AG09309 (cell line): ENCODE measurements at regions not wholly inside any gene's neighbourhood (a gene's known extent, or its start where the extent isn't known, plus 50 kb on each side); places are given as distances from the start of the nearest gene placed in this dataset.

Source experiments
- DNase-seq: peaks from one replicate; pipeline ENCODE4 v3.0.0-alpha.2; 2010; ENCODE audit warnings: low read depth
- H3K4me3 ChIP-seq: 2 replicates; pipeline ENCODE4 v1.5.1; 2011; ENCODE audit warnings: mild to moderate bottlenecking, low read depth, low read length, moderate library complexity; ENCODE audit not compliant: control insufficient read depth
- TF ChIP-seq, protein P1 (sequence below): IDR thresholded peaks from 2 replicates; pipeline ENCODE4 v1.5.1; 2011; ENCODE audit warnings: mild to moderate bottlenecking, low read depth, low read length, inconsistent platforms; ENCODE audit not compliant: insufficient read depth, control insufficient read depth; ENCODE audit errors: missing control alignments

DNA sequence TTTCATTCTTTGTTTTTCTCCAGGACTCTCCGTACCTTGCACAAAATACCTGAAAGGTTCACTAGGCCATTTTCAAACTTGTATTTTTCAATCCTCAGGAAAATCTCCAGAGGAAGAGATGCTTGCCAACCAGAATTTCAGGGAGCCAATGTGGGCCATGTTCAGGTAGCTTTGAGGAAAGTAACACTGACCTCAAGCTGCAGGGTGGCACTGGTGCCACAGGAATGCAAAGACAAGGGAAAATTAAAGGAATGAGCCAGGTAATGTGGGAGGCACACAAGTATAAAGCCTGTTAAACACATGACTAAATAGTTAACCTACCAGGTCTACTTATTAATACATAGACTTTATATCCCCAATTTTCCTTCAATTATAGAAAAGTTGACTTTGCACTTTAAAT, 51.9 kb upstream of the GAP43 start:
- no peak overlapping the region for H3K4me3 ChIP-seq
- TF ChIP-seq, protein P1, sequence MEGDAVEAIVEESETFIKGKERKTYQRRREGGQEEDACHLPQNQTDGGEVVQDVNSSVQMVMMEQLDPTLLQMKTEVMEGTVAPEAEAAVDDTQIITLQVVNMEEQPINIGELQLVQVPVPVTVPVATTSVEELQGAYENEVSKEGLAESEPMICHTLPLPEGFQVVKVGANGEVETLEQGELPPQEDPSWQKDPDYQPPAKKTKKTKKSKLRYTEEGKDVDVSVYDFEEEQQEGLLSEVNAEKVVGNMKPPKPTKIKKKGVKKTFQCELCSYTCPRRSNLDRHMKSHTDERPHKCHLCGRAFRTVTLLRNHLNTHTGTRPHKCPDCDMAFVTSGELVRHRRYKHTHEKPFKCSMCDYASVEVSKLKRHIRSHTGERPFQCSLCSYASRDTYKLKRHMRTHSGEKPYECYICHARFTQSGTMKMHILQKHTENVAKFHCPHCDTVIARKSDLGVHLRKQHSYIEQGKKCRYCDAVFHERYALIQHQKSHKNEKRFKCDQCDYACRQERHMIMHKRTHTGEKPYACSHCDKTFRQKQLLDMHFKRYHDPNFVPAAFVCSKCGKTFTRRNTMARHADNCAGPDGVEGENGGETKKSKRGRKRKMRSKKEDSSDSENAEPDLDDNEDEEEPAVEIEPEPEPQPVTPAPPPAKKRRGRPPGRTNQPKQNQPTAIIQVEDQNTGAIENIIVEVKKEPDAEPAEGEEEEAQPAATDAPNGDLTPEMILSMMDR: no peak
- no peak for DNase-seq
